Activated CD8-positive, alpha-beta memory T cell treated with anti-CD3 and anti-CD28 coated beads, Interleukin-2, amount 50 U/mL, for 4 hours (primary cell): ENCODE measurements at regions not wholly inside any gene's neighbourhood (a gene's known extent, or its start where the extent isn't known, plus 50 kb on each side); places are given as distances from the start of the nearest gene placed in this dataset.
"Not testable (repeated sequence)": the region's sequence is repeated elsewhere in the genome, so short reads cannot be mapped to it uniquely, and the experiment has no call there.

Experiments used
- DNase-seq: peaks from one replicate; pipeline ENCODE4 v3.0.0-alpha.2; 2020

GRCh38 chr5:89313804-89314588 is 431.0 kb upstream of the MEF2C start:
- no peak for DNase-seq

- DNase-seq: no peak
Measured at GRCh38 chr5:89313044-89313443, 430.1 kb upstream of the MEF2C start.

GRCh38 chr5:89309268-89309667 is 426.3 kb upstream of the MEF2C start:
- no peak for DNase-seq

DNA sequence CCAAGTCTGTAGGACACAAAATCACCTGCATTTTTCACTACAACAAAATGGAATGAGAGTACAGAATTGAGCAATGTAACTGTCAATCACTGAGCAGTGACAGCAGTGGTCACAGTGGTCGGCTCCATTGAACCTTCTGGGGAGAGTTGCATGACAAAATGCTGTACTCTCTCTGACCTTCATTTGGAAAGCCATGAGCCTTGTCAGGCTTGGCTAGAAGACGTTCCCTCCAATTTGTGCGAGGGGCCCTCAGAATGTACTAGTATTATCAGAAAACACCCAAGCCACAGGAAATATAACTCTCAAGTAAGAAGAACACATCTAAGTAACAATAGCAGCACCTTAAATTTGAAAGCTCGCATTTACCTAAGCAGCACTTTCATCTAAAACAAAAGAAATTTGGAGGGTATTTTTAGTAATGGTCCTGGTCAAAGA is 425.6 kb upstream of the MEF2C start:
- no peak for DNase-seq

DNA sequence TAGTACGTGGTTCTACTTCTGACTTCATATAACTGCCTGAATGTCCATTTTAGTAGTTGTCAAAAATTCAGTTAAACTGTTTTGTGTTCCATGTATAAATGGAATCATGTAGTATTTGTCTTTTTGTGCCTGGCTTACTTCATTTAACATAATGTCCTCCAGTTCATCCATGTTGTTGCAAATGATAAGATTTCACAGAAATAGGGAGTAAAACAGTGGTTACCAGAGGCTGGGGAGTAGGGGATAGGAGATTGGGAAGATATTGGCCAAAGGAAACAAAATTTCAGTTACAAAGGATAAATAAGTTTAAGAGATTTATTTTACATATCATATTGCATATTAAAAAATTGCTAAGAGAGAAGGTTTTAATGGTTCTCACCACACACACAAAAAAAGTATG is 425.0 kb upstream of the MEF2C start:
- DNase-seq: no peak

GRCh38 chr5:89307141-89307540 is 424.2 kb upstream of the MEF2C start:
- DNase-seq: not testable (repeated sequence)

DNA sequence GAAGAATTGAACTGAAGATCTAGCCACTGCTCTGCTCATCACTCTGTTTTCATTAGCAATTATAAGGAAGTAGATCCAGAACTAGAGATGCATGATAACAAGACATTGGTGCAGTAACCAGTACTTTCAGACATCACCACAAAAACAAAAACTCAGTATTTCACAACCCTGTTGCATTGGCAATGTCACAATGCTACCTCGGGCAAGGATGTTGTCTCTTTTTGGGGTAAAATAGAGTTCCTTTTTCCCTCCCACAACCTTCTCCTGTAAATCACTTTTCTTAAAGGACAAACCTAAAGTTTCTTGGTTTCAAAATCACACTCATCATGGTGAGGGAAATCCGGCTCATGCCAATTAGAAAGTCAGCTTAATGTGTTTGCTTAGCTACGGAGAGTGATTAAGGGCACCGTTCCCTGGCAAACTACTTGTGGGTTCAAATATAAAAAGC is 420.1 kb upstream of the MEF2C start:
- DNase-seq: no peak

- no peak for DNase-seq
Measured at GRCh38 chr5:89302102-89302891, 419.3 kb upstream of the MEF2C start.

DNA sequence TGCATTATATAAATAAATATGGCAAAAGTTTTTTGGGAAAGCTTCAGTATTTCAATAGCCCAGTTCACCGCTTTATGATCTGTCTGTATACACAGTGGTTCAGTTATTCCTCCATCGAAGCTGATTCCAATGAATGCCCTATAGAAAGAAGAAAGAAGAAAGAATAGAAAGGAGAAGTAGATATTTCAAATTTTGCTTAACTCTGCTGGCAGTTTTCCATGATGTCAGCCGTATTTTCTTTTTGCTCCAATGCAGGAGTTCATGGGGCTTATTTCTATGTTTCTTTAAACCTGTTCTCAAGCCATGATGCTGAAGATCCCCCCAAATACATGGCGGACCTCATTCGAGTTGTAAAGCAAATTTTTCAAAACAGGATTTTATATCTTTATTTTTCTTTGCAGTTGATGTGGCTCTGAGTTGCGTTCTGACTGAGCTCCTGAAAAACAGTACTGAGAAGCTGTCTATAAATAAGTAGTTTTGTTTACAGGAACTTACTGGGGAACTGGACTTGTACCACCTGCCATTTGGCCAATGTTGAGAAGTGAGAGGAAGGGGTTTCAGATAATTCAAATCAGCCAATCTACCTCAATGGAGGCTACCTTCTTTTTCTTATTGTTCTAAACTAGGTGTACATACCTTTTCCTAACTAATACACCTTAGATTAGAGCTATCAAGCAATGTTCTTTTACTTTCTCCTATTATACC is 418.5 kb upstream of the MEF2C start:
- DNase-seq: no peak

GRCh38 chr5:89300426-89300970 is 417.5 kb upstream of the MEF2C start:
- DNase-seq: no peak

DNA sequence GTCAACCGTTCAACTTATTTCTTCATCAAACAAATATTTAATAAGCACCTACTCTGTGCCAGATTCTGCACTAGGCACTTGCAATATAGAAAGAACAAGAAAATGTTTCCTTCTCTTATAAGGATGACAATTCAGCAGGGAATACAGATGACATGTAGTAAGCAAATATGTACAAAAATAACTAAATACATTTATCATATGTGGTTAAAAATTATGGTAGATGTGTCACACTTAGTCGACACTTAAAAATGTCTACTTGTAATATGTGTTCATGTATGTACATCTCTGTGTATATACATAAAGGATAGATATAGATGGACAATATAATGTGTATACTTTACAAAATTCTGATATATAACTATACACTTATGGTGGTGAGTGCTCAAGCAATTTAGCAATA is 417.0 kb upstream of the MEF2C start:
- DNase-seq: no peak

DNA sequence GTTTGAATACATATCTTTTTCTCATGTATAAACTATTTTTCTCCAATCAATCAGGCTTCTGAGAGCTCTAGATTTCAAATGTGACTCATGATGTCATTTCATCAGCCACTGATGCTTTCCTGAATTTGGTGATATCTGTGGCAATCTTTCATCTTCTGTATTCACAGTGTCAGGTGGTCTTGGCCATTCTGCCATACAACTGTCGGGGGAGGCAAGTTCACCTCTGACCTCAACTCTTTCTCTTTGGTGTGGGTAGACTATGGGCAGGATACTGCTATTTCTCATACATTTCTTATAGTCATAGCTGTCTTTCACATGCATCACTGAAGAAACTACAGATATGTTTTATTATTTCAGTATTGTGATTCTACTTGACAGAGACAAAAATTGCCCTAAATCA is 414.1 kb upstream of the MEF2C start:
- DNase-seq: no peak

DNA sequence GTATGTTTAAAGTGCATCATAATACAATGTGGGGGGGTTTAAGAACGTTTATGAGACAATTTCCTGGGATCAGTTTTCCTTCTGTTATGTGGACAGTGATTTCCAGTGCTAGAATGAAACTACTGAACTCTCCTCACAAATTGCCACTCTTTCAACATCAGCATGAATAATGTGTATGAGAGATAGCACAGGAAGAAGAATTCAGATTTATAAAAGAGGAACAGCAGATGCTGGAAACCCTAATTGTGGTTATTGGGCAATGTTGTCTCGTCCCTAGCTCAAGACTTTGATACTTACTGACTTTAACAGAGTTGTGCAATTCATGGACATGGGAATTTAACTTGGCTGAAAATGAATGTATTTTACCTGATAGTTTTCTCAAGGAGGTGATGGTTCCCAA is 410.8 kb upstream of the MEF2C start:
- no peak for DNase-seq

DNA sequence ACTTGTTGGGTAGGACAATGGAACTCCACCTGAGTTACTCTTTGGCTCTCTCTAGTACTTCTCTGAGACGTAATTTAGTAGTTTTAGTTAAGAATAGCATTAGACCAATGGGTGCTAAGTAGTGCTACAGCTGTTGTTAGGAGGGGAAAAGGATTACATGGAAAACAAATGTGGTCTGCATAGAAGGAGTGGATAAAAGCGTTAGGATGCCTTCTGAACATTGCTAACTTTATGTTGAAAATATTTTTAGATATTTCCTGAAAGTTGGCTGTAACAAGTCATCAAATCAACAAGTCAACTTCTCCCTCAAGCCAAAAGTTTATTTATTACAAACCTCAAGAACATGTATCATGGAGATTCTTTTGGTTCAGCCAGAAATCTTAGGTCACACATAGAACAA is 409.5 kb upstream of the MEF2C start:
- DNase-seq: no peak

- DNase-seq: no peak
Measured at GRCh38 chr5:89289604-89290003, 406.6 kb upstream of the MEF2C start.

DNA sequence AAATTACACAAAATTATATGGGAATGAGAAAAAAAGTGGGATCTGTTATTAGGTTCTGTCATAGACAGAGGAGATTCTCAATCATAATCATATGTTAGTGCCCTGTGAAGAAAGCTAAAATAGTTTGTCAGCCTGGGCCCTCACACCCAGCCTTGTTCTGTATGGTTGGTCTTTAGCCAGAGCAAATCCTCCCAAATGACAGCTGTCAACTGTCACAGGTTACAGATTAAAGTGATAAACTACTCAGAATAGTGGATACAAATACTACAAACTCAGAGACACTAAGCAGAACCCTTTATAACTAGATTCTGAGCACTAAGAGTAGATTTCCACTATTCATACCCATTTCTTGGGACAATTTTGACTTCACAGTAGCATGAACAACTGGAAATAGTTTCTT is 405.0 kb upstream of the MEF2C start:
- DNase-seq: no peak

GRCh38 chr5:89286320-89286719 is 403.3 kb upstream of the MEF2C start:
- no peak for DNase-seq

DNA sequence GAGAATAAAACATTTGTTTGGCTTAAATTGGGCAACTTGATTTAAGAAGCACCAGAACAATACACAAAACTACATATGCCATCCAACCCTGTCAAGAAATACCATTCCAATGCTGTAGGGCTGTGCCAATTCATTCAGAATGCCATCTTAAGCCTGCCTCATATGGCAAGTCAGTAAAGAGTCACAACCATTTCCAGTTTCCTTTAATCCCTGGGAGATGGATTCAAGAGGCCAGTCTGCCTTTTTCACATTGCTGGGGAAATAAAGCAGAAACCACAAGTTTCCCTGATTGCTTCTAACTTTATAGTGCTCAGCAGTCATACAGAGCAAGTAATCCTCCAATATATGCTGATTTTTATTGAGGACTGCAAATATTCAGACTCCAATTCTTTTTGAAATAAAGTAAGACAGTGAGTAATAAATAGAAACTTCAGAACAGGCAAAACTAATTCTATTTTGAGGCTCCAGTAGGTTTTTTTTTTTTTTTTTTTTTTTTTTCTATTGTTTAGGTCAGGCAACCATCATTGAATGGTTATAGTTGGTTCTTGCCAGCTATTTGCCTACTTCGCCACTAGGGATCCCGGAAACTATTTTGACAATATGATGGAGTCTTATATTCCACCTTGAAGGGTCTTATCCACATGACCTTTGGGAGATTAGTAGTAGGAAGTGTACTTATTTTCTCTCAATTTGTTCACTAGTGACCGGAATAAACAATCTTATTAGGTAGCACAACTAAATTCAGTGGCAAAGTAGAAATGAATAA is 400.9 kb upstream of the MEF2C start:
- DNase-seq: no peak

DNA sequence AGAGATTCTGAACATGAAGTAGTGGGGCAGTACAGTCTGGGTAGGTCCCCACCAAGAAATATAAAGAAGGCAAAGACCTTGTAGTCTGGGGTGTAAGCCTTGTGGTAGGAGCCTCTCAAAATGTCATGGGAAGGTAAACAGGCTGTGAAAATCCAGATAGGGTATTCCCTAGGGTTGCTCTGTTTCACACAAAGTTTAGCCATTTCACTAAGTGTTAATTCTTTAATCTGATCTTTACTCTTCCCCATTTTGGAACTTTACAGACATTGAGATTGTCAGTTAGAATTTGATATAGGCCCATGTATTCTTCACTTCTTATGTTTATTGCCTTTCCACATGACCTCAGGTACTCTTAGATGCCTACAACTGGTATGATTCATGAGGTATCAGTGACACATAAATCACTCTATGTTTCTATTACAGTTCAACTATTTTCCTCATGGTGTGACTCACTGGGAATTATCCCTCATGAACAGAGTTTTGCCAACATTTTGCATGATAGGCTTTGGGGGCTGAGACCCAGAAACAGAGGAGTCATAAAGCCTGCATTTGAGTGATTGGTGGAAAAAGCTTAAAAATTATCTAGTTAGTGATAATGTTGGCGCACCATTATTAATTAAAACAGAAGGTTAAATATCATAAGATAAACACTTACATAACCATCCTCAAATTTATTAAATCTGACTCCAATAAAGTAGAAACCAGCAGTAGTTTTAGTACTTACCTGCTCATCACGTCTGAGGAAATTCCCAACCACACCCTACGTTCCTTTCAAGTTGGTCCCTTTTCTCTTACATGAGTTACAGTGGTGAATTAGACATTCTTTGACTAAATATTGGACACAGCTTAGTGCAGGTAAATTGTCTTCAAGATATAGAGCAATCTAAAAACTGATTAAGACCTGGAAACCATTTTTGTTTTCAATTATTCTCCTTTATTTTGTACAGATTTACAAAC is 399.8 kb upstream of the MEF2C start:
- DNase-seq: no peak

DNA sequence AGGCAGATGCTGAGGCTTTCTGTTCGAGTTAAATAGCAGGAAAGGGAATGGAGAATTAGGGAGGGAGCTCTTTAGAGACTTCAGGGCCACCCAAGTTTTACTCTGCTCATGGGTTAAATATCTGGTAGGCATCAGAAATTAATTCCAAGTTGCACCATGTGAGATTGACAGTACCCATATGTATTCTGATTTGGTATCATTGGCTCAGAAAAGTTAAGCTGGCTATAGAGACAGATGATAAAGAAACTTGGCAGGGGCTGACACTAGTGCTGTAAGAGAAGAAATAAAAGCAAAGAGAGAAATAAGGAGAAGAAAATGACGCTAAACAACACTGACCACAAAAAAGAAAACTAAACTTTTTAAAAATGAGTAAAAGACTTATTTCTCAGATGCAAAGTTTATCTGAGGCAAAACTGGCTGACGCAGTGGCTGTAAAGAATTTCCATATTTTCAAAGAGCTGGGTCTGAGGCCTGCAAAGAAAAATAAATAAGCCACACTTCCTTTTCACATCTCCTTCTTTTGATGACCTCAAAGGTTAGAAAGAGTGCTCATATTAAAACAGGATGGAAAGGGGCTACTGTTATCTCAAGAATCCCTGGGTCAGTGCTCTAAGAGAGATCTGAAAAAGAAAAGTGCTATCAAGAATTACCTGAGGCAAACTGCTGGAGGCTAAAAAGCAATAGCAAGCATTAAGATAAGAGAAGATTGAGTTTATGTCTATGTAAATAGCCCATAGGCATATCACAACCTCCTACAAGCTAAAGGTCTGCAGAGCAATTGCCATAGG is 399.0 kb upstream of the MEF2C start:
- DNase-seq: no peak

- no peak for DNase-seq
Measured at GRCh38 chr5:89281211-89281610, 398.2 kb upstream of the MEF2C start.
